ENCODE measurements at regions not wholly inside any gene's neighbourhood (a gene's known extent, or its start where the extent isn't known, plus 50 kb on each side); places are given as distances from the start of the nearest gene placed in this dataset.

DNA sequence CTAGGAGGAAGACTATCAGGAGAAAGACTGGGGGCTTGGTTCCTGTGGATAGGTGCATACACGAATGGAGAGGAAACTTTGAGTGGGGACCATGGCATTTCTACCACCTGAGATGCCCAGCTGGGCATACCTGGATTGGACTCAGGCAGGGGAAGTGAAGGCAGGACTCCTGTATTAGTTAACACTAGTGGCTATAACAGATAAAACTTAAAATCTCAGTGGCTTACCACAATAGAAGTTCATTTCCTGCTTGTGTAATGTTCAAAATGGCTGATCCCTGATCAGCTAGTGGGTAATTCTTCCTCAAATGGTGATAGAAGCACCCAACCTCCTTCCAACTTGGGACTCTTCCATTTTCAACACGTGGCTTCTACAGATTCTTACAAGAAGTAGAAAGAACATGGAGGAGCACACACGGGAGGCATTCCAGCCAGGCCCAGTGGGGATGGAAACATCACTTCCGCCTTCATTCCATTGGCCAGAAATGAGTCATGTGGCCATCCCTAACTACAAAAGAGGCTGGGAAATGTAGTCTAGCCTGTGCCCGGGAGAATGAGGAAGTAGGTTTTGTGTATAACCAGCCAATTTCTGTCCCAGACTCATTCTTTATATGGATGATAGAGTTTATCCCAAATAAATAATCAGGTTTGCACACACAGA lies 112.1 kb downstream of the UTP18 start:
- peaks cover 11% of the 10 kb centered on the region for H3K4me1 Mint-ChIP-seq
- CTCF ChIA-PET: interaction anchor here (1.0 to 2.0 kb wide), 10 partner anchors 8 to 734 kb away, joined by 3 to 10 read pairs (median 4); no protein-coding TSS in a partner anchor
- no peak for DNase-seq
- H3K27ac Mint-ChIP-seq: no peak overlapping the region
- ATAC-seq: no peak
- H3K9me3 Mint-ChIP-seq (ENCODE audit: low read depth): no peaks in the 10 kb centered on the region
- H3K36me3 Mint-ChIP-seq: peaks cover 1% of the 10 kb centered on the region
- no peak overlapping the region for H3K4me3 Mint-ChIP-seq
- H3K27me3 Mint-ChIP-seq: peaks cover 6% of the 10 kb centered on the region

DNA sequence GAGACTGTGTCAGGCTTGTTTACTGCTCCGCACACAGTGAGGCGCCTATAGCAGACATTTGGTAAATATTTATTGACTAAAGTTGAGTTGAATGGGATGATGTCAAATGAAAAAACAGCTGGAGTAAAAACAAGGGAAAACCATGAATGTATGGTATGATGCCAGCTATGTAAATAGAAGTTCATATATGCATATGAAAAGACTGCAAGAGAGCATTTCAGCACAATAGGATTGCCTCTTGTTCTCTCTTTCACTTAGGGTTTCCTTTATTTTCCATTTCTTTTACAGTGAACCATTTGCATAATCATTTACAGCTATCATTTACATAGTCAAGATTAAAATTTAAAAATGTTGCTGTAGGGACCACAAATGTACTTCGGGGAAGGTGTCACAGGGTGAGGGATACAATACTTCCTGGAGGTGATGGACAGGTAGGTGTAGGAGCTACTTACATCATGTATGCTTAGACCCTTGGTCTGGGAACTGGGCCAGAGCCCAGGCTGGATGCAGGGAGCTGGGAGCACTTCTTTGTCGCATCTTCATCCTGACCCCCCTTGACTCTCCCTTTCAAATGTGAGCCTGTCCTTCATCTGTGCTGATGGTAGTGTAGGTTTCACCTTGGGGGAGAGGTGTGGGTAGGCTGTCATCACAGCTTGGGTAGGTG lies 113.3 kb downstream of the UTP18 start:
- ATAC-seq (no peak), DNase-seq (no peak)
- Mint-ChIP-seq H3K36me3 (peaks cover 1% of the 10 kb centered on the region), H3K27me3 (peaks cover under 1% of the 10 kb centered on the region), H3K9me3 (ENCODE audit: low read depth) (no peaks in the 10 kb centered on the region), H3K27ac (no peak overlapping the region), H3K4me1 (peaks cover 11% of the 10 kb centered on the region), H3K4me3 (no peak overlapping the region)
- CTCF ChIA-PET: interaction anchor here (1.1 kb wide), 1 partner anchor 88 kb away, joined by 3 read pairs; no protein-coding TSS in a partner anchor

DNA sequence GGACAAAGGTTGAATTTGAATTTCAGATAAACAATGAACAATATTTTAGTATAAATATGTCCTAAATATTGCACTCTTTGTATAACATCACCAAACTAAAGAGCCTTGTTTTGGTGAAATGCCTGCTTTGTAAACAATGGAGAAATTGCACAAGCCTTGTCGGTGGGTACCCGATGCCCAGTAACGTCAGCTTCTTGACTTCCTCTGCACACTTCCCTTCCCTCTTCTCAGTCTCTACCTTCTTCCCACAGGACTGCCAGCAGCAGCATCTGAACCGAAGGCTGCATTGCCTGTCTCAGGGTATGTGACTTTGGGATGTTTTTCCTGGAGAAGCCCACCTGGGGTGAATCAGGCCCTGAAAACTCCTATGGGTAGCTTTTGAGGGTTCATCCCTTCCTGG lies 113.9 kb downstream of the UTP18 start:
- DNase-seq: no peak
- H3K27me3 Mint-ChIP-seq: no peaks in the 10 kb centered on the region
- peaks cover 1% of the 10 kb centered on the region for H3K36me3 Mint-ChIP-seq
- H3K27ac Mint-ChIP-seq: no peak overlapping the region
- CTCF ChIA-PET: interaction anchor here (1.1 kb wide), 1 partner anchor 87 kb away, joined by 3 read pairs; no protein-coding TSS in a partner anchor
- no peak for ATAC-seq
- H3K4me3 Mint-ChIP-seq: no peak overlapping the region
- H3K9me3 Mint-ChIP-seq (ENCODE audit: low read depth): no peaks in the 10 kb centered on the region
- peaks cover 11% of the 10 kb centered on the region for H3K4me1 Mint-ChIP-seq

DNA sequence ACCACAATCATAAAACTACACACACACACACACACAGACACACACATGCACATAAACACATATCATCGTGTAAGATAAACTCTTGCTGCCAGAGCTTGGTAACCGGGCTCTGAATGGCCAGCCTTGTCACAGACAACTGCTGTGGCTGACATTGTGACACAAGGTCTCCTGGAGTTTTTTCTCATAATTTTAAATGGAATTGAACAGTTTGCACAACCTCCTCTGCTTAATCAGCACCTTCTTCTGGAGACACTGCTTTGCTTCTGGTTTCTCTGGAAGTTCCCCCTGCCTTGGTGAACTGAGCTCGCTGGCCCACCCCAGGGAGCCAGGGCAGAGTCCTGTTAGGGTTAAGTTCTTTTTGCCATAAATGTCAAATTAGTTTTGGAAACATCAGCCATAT lies 115.4 kb downstream of the UTP18 start:
- Mint-ChIP-seq H3K27ac (no peak overlapping the region), H3K9me3 (ENCODE audit: low read depth) (no peaks in the 10 kb centered on the region), H3K36me3 (peaks cover 1% of the 10 kb centered on the region), H3K4me1 (peaks cover 11% of the 10 kb centered on the region), H3K4me3 (no peak overlapping the region), H3K27me3 (peaks cover under 1% of the 10 kb centered on the region)
- no peak for ATAC-seq
- CTCF ChIA-PET: no interaction called here
- DNase-seq: no peak

- H3K27ac Mint-ChIP-seq: no peak overlapping the region
- ATAC-seq: no peak
- no peak for DNase-seq
- peaks cover 9% of the 10 kb centered on the region for H3K4me1 Mint-ChIP-seq
- H3K36me3 Mint-ChIP-seq: peaks cover 1% of the 10 kb centered on the region
- H3K27me3 Mint-ChIP-seq: peaks cover 3% of the 10 kb centered on the region
- H3K9me3 Mint-ChIP-seq (ENCODE audit: low read depth): no peaks in the 10 kb centered on the region
- H3K4me3 Mint-ChIP-seq: no peak overlapping the region
- CTCF ChIA-PET: interaction anchor here (0.6 kb wide), 1 partner anchor 148 kb away, joined by 3 read pairs; no protein-coding TSS in a partner anchor
Measured at GRCh38 chr17:51376739-51377138, 116.4 kb downstream of the UTP18 start.

DNA sequence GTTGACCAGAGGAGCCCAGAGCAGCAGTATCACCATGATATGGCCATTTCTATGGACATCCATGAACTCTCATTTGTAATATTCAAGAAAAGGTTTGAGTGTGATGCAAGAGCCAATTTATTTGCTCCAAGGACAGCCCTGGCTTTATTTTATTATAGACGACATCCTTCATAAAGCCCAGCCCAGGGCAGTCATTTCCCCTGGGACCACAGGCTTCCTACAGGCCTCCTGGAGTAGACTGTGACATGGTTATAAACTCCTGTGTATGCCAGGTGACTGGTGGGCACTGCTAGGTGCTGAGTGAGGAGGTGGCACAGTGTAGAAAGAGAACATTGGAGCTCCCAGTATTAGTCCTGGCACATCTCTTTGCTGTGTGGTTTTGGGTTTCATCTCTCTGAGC lies 120.9 kb downstream of the UTP18 start:
- H3K27ac Mint-ChIP-seq: no peak overlapping the region
- ATAC-seq: no peak
- no peak overlapping the region for H3K4me3 Mint-ChIP-seq
- CTCF ChIA-PET: interaction anchor here (0.7 kb wide), 1 partner anchor 15 kb away, joined by 3 read pairs; no protein-coding TSS in a partner anchor
- no peaks in the 10 kb centered on the region for H3K36me3 Mint-ChIP-seq
- H3K4me1 Mint-ChIP-seq: no peaks in the 10 kb centered on the region
- DNase-seq: no peak
- no peaks in the 10 kb centered on the region for H3K9me3 Mint-ChIP-seq (ENCODE audit: low read depth)
- peaks cover 3% of the 10 kb centered on the region for H3K27me3 Mint-ChIP-seq

GRCh38 chr17:51385208-51385607 lies 124.9 kb downstream of the UTP18 start:
- Mint-ChIP-seq H3K36me3 (no peaks in the 10 kb centered on the region), H3K4me1 (no peaks in the 10 kb centered on the region), H3K27ac (no peak overlapping the region), H3K27me3 (peaks cover 12% of the 10 kb centered on the region), H3K9me3 (ENCODE audit: low read depth) (no peaks in the 10 kb centered on the region), H3K4me3 (no peak overlapping the region)
- ATAC-seq (no peak), DNase-seq (no peak)
- CTCF ChIA-PET: no interaction called here

DNA sequence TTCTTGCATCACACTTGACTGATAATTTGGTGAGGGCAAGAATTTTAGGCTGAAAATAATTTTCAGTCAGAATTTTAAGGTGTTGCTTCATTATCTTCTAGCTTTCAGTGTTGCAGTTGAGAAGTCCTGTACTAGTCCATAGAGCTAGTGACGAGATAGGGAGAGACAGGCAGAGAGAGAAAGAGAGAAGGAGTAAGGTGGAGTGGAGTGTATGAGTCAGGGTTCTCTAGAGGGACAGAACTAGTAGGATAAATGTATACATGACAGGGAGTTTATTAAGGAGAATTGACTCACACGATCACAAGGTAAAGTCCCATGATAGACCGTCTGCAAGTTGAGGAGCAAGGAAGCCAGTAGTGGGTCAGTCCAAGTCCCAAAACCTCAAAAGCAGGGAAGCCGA lies 127.2 kb downstream of the UTP18 start:
- no peak for ATAC-seq
- Mint-ChIP-seq H3K4me3 (no peak overlapping the region), H3K36me3 (no peaks in the 10 kb centered on the region), H3K27me3 (peaks cover 13% of the 10 kb centered on the region), H3K27ac (no peak overlapping the region), H3K4me1 (no peaks in the 10 kb centered on the region), H3K9me3 (ENCODE audit: low read depth) (no peaks in the 10 kb centered on the region)
- DNase-seq: no peak
- CTCF ChIA-PET: no interaction called here

GRCh38 chr17:51387986-51388385 lies 127.6 kb downstream of the UTP18 start:
- Mint-ChIP-seq H3K27me3 (peaks cover 13% of the 10 kb centered on the region), H3K36me3 (no peaks in the 10 kb centered on the region), H3K27ac (no peak overlapping the region), H3K9me3 (ENCODE audit: low read depth) (no peaks in the 10 kb centered on the region), H3K4me1 (no peaks in the 10 kb centered on the region), H3K4me3 (no peak overlapping the region)
- ATAC-seq (no peak), DNase-seq (no peak)
- CTCF ChIA-PET: no interaction called here

DNA sequence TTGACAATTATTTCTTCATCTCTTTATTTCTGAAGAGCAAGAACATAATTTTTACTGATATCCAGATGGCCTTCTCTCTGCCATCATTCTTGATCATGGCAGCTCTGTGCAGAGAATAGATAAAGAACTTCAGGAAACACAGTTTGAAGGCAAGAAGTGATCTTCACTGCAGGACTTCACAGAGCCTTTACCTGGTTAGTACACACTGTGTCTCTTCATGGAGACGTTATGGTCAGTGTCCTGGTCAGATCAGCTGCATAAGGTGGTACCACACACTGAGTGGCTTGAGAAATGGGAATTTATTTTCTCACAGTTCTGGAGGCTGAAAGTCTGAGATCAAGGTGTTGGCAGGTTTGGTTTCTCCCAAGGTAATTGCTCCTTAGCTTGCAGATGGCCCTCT lies 129.5 kb downstream of the UTP18 start:
- DNase-seq (no peak), ATAC-seq (no peak)
- Mint-ChIP-seq H3K27me3 (peaks cover 24% of the 10 kb centered on the region), H3K36me3 (no peaks in the 10 kb centered on the region), H3K4me3 (no peak overlapping the region), H3K27ac (no peak overlapping the region), H3K9me3 (ENCODE audit: low read depth) (no peaks in the 10 kb centered on the region), H3K4me1 (no peaks in the 10 kb centered on the region)
- CTCF ChIA-PET: no interaction called here

DNA sequence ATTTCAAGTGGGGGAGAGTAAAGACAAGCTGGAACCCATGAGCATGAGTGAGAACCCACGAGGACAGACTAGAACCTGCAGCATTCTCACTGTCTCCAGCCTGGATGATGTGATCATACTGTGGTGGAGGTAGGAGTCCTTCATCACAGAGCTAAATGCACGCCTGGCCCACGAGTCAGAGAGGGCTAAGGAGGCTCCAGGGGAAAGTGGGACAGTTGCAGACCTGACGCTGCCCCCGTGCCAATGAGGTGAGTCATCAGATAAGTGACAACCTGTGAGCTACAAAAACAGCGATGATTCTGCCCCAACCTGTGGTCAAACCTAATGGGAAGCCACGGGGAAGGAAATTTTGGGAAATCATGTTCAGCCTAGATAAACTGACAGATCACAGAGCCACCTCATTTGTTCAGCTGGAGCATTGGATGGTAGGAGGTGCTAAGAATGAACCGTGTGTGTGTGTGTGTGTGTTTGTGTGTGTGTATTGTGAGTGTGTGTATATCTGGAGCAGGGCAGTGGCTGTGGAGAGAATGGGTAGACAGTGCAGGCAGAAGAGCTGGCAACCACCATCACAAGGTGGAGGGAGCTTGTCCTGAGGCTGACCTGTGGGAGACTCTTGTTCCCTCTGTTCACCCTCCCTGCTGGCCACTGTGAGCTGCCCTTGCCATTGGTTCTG lies 131.8 kb downstream of the UTP18 start:
- CTCF ChIA-PET: no interaction called here
- Mint-ChIP-seq H3K36me3 (no peaks in the 10 kb centered on the region), H3K27me3 (peaks cover 31% of the 10 kb centered on the region), H3K4me3 (no peak overlapping the region), H3K4me1 (no peaks in the 10 kb centered on the region), H3K27ac (no peak overlapping the region), H3K9me3 (ENCODE audit: low read depth) (no peaks in the 10 kb centered on the region)
- DNase-seq (no peak), ATAC-seq (no peak)

DNA sequence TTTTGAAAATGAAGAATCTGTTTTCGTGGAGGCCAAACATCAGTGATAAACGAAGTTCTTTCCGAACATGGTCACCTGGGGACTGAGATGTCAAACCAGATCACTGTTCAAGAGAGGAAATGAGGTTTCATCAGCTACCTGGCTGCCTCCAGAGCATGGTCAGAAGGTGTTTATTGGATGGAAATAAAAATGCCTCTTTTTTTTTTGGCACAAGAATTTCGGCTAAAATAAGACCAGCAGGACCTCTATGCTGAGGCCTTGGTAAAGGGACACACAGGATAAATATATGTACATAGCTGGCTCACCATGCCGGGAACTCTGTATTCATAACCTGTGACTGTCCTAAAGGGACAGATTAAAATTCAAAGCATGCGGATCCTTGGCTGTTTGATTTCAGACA lies 135.3 kb downstream of the UTP18 start:
- CTCF ChIA-PET: no interaction called here
- ATAC-seq: no peak

GRCh38 chr17:51397361-51398127 lies 137.2 kb downstream of the UTP18 start:
- H3K27me3 Mint-ChIP-seq: peaks cover 17% of the 10 kb centered on the region
- no peaks in the 10 kb centered on the region for H3K4me1 Mint-ChIP-seq
- ATAC-seq (no peak), DNase-seq (no peak)
- no peaks in the 10 kb centered on the region for H3K9me3 Mint-ChIP-seq (ENCODE audit: low read depth)
- H3K36me3 Mint-ChIP-seq: no peaks in the 10 kb centered on the region
- CTCF ChIA-PET: no interaction called here
- H3K4me3 Mint-ChIP-seq: no peak overlapping the region
- no peak overlapping the region for H3K27ac Mint-ChIP-seq

More for the DNA sequence above, 135.3 kb downstream of the UTP18 start:
- H3K27ac Mint-ChIP-seq: no peak overlapping the region
- H3K4me3 Mint-ChIP-seq: no peak overlapping the region
- H3K27me3 Mint-ChIP-seq: peaks cover 22% of the 10 kb centered on the region
- no peak for DNase-seq
- H3K4me1 Mint-ChIP-seq: no peaks in the 10 kb centered on the region
- no peaks in the 10 kb centered on the region for H3K9me3 Mint-ChIP-seq (ENCODE audit: low read depth)
- H3K36me3 Mint-ChIP-seq: no peaks in the 10 kb centered on the region
